Stimulated activated CD4-positive, alpha-beta T cell treated with anti-CD3 and anti-CD28 coated beads, Interleukin-15, amount 100 ng/mL, for 48 hours (primary cell): ENCODE measurements at regions not wholly inside any gene's neighbourhood (a gene's known extent, or its start where the extent isn't known, plus 50 kb on each side); places are given as distances from the start of the nearest gene placed in this dataset.

Experiments
- DNase-seq, 2 donors: peaks; one replicate each; pipeline ENCODE4 v3.0.0-alpha.2; 2020; ENCODE audit warnings: low read depth in 2 of 2

GRCh38 chr21:16640297-16641027 lies 872.4 kb upstream of the CXADR start:
- DNase-seq: no peak

- no peak for DNase-seq
Observed at GRCh38 chr21:16642353-16642752, 870.5 kb upstream of the CXADR start.

GRCh38 chr21:16644685-16645084 lies 868.2 kb upstream of the CXADR start:
- DNase-seq: no peak

GRCh38 chr21:16650714-16651366 lies 862.0 kb upstream of the CXADR start:
- DNase-seq: no peak

- no peak for DNase-seq
Observed at GRCh38 chr21:16651956-16652355, 860.9 kb upstream of the CXADR start.

GRCh38 chr21:16663436-16663835 lies 849.4 kb upstream of the CXADR start:
- DNase-seq: no peak

GRCh38 chr21:16667395-16667794 lies 845.4 kb upstream of the CXADR start:
- no peak for DNase-seq

GRCh38 chr21:16674949-16675348 lies 837.9 kb upstream of the CXADR start:
- DNase-seq: no peak

GRCh38 chr21:16676391-16676790 lies 836.5 kb upstream of the CXADR start:
- DNase-seq: no peak

- no peak for DNase-seq
Observed at GRCh38 chr21:16678429-16679160, 834.2 kb upstream of the CXADR start.

GRCh38 chr21:16695074-16695473 lies 817.8 kb upstream of the CXADR start:
- no peak for DNase-seq

GRCh38 chr21:16707274-16707673 lies 805.6 kb upstream of the CXADR start:
- DNase-seq: no peak

GRCh38 chr21:16708101-16708835 lies 804.6 kb upstream of the CXADR start:
- no peak for DNase-seq

- DNase-seq: no peak
Observed at GRCh38 chr21:16709866-16710550, 802.8 kb upstream of the CXADR start.

- no peak for DNase-seq
Observed at GRCh38 chr21:16711757-16712156, 801.1 kb upstream of the CXADR start.

GRCh38 chr21:16713331-16714117 lies 799.3 kb upstream of the CXADR start:
- no peak for DNase-seq

GRCh38 chr21:16740511-16740910 lies 772.3 kb upstream of the CXADR start:
- DNase-seq: no peak

GRCh38 chr21:16741141-16741665 lies 771.6 kb upstream of the CXADR start:
- DNase-seq: no peak

GRCh38 chr21:16742131-16742641 lies 770.7 kb upstream of the CXADR start:
- DNase-seq: no peak

- no peak for DNase-seq
Observed at GRCh38 chr21:16742741-16743140, 770.1 kb upstream of the CXADR start.
